NCI-H69 (cell line): ENCODE measurements at regions not wholly inside any gene's neighbourhood (a gene's known extent, or its start where the extent isn't known, plus 50 kb on each side); places are given as distances from the start of the nearest gene placed in this dataset.

Experiments
- DNase-seq: peaks from one replicate; lab custom pipeline; 2025; lab: John Stamatoyannopoulos, UW

DNA sequence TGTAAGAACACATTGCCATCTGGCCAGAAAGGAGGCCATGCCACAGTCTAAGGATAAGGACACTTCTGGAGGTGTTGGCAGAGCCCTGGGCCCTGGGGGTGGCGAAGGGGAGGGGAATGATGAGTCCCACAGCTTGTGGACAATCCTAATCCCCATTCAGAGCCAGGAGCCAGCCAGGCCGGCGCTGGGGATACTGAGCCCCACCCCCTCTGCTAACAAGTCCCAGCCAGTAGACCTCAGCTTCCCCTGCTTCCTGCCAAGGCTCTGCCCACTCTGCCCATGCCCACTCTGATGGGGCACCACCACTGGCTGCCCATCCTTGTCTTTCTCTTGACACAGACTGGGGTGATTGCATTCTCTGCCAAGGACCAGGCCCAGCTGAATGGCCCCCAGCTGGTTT, 71.9 kb downstream of the NAV1 start:
- peak; percentile 83 for DNase-seq

DNA sequence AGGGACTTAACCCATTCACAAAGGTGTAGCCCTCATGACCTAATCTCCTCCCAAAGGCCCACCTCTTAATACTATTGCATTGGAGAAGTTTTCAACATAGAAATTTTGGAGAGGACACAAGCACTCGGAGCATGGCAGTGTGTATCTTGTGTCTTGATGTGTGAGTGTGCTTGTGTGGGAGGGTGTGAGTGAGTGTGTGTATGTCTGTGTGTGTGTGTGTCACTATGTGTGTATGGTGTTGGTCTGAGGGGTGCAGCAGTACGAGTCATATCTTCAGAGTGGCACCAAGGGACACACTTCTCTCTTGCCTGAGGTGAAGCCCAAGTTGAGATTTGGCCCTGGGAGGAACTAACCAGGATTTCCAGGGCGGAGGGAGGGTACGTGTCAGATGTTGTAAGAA, 73.7 kb downstream of the NAV1 start:
- no peak for DNase-seq

DNA sequence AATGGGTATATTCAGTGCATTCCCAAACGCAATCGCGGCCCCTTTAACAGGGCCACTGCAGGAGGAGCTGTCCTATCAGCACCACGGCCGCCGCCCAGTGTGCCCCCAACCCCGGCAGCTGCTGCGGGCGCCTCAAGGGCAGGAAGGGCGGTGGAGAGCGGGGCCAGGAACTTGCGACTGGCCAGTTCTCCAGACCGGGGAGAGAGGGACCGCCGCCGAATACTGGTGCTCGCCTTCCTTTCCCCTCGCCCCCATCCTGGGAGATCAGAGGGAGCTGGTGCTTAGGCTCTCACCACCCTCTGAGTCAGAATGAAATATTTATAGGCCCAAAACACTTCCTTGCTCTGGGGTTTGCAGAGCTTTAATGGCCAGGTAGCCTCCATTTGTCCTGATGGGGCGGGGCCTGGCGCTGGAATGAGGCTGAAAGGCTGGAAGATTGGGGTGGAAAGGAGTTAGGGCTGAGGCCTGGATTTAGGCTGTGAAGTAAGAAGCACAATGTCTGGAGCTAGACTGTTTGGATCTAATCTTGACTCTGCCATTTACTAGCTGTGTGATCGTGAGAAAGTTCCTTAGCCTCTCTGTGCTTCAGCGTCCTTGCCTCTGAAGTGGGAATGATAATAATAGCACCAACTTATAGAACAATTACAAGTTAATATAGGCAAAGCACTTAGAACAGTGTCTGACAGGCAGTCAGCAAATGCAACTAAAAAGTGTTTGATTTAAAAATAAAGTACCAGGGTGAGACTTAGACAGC, 75.5 kb downstream of the NAV1 start:
- no peak for DNase-seq

DNA sequence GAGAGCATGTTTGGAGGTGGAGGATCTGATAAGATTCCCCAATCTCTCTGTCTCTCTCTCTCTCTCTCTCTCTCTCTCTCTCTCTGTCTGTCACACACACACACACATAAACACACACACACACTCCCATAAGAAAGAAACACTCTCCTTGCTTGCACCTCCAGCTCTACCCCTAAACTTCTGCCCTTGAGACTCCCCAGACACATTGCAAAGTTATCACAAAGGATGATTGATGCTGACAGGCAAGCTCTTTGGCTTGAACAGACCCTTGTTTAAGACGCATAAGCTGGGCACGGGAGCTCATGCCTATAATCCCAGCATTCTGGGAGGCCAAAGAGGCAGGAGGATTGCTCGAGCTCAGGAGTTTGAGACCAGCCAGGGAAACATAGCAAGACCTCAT, 78.2 kb downstream of the NAV1 start:
- DNase-seq = no peak

DNA sequence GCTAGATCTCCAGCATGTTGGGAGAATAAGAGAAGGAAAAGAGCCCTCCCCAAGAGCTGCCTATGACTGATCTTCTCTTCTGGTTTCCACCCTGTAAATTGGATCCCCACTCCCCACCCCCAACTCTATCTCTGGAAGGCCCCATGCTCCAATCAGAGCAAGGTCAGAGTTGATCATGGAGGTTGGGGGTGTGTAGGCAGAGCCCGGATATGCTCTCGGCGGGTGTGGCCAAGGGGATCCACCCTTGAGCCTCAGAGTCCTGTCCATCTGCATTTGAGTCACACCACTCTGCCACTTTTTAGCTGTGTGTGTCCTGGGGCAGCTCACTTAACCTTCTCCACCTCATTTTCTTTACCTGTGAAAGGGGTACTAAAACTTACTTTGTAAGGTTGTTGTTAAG, 79.5 kb downstream of the NAV1 start:
- DNase-seq = no peak

DNA sequence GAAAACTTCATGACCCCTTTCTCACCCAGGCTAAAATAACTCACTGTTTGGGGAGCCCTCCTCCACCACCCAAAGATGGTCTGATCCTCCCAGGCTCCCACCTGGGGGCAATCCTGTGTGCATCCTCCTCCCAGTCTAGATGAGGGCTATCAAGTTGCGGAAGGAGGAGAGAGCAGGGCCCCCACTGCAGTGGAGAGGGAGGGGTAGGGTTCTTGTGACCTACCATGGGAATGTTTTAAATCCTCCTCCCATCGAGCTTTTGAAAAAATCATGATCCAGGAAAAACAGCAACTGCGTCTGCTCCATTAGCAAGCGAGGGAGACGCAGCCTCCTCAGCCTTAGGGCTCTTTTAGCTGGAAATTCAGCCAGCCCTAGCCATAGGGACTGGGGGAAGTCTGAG, 80.0 kb downstream of the NAV1 start:
- no peak for DNase-seq

DNA sequence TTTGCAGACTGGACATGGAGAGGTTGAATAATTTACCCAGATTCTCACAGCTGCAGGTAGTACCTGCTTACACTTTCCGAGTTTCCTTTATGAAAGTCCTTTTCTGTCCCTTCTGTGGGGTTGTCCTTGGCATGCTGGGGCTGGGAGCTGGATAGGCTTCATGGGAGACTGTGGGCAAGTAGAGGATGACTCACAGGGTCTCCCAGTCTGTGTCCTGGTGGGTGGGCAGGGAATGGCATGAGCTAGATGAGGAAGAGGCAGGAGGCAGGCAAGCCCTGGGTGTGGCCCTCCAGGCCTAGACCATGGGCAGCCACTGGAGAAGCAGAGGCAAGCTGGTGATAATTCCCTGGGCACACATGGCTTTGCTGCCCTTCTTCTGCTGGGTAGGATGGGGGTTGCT, 80.6 kb downstream of the NAV1 start:
- no peak for DNase-seq

DNA sequence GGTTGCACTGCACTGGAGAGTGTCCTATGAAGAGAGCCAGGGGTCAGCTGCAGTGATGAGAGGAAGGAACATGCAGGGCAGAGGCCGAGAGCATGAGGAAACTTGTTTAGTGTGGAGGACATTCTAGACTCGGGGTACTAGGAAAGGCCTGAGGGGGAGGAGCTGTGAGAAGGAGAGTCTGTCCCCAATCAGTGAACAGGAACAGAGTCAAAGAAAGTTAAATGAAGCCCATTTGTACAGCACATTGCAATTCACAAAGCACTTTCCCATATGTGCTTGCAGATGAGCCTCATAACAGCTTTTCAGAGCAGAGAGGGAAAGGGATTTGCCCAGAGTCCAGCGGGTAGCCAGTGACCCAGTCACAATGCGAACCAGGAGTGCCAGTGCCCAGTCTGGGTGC, 83.4 kb downstream of the NAV1 start:
- DNase-seq = no peak

DNA sequence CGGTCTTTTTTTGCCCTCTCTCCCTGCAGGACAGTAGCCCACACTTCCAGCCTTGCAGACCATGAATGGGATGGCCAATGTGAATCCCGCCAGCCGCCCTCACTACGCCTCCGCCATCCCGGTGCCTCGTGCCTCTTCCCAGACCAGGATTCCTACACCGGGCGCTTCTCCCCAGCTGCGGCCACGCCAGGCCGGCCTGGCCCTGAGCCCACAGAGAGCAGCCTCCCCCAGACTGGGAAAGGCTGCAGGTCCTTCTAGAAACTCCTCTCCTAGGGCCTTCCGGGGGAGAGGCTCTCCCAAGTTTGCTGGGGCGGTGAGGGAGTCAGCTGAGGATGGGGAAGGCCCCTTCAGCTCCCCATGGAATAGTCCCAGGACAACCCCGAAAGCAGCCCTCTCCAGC, 83.9 kb downstream of the NAV1 start:
- DNase-seq = no peak

DNA sequence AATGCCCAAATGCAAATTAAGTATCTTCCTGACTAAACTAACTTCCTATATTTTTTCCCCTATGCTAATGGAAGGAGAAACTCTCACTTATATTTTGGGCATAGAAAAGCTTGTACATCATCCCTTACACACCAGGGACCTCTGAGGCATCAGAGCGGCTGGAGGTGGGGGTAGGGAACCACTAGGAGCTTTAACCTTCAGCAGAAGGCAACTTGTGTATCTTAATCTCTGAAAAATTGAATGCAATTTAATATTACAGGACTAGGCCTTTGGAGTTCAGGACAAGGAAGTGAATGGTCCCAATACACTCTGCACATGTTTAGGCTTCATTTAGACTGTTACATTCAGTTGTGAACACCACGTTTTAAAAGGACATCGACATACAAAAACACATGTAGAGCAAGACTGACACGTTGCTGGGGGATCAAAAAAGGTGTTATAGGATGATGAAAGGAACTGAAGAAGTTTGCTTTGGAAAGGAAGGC, 85.9 kb downstream of the NAV1 start:
- no peak for DNase-seq

DNA sequence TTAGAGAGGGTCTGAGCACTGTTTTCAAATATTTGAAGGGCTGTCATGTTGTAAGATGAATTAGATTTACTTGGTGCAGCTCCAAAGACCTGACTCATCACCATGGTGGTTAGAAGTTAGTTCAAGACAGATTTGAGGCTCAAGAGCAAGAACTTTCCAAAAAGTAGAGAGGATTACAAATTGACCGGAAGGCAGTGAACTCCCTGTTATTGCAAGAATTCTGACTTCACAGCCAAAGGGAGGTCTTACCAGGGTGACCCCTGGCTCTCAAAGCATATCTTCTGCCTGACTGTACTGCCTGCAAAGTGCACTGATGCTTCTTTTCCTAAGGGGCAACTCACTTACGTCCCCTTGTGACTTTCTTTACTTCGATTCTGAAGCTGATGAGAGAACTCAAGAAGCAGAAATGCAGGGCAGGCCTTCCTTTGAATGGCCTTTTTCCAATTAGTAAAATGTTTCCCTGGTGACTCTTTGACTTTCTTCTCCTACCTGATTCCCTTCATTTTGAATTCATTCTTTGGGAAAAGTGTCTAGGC, 86.4 kb downstream of the NAV1 start:
- no peak for DNase-seq

DNA sequence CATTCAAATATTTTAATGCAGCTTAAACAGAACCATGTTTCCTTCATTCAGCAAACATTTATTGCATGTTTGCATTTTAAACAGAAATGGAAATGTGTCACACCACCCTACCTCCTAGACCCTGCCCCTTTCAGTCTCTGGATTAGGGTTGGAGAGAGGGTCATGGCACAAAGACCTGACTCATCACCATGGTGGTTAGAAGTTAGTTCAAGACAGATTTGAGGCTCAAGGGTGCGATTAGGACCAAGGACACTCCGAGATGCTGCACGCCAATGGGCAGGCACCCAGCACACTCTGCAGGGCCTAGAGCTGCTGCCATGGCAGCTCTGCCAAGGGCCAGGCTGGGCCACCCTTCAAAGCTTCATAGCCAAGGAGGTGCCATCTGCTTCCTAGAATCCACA, 86.9 kb downstream of the NAV1 start:
- DNase-seq = no peak

DNA sequence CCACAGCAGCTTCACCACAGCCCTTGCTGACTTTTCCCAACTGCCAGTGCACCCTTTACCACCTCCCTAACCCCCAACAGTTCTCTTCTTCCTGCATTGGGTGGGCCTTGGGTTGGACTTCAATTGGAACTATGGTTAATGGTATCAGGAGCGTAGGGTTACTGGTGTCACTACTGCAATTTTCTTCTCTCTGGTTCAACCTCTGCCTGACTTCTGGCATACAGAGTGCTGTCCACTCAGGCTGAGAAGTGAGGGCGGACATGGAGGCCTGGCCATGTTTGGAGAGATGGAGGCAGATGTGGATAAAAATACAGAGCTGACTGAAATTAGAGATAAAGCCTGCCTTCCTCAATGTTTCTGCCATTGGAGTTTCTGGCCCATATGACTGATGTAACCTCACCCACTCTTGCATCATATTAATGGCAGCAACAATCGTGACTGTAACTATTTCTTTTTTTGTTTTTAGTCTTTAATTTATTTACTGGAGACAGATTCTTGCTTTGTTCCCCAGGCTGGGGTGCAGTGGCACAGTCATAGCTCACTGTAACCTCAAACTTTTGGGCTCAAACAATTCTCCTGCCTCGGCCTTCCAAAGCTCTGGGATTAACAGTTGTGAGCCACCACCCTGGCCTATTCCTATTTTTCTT, 87.8 kb downstream of the NAV1 start:
- DNase-seq = no peak

DNA sequence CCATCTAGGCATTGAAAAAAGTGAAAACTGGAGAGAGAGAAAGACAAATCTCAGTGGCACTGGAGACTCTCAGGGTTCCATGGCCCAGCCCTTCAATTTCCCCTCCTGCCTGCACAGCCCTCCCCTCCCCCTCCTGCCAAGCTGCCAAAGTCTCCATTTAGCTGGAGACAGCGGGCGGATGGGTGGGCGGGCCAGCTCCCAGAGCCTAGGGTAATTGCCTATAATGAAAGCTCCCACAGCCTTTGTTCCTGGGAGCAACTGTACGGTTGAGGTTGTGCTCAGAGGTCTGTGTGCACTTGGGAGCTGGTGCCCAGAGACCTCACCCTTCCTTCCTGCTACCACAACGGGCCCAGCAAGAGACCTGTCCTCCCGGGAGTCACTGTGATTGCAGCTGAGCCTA, 89.6 kb downstream of the NAV1 start:
- peak; percentile 99 for DNase-seq

DNA sequence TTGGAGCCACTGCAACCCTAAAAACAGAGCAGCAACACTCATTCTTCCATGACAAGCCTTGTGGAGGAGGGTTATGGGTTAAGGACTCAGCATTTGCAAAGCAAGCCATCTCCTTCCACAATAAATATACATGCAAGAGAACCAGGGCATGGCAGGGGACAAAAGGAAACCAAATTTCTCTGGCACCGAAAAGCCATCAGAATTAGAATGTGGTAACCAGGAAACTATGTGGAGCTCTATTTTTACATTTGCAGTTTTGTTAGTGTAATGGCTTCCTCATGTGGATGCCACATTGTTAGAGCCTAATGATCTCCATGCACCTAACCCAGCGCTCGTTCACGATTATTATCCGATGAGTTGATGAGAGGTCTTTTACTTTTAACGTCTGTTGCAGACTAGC, 91.7 kb downstream of the NAV1 start:
- DNase-seq = no peak

DNA sequence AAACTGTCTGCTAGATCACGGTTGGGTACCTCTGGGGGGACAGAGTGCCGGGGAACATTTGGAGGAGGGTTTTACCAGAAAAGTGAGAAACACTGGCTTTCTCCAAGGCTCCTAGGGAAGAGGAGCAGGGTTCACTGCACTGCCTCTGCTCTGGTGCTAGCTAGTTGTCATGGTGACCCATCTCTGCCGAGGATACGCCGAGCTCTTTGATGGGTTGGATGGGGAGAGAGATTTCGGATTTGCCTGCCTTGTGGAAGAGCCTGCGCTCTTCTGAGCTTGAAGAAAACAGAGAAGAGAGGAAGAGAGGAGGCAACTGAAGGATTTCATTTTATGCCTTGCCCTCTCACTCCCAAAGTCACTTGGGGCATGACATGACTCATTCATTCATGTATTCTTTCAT, 92.1 kb downstream of the NAV1 start:
- no peak for DNase-seq

DNA sequence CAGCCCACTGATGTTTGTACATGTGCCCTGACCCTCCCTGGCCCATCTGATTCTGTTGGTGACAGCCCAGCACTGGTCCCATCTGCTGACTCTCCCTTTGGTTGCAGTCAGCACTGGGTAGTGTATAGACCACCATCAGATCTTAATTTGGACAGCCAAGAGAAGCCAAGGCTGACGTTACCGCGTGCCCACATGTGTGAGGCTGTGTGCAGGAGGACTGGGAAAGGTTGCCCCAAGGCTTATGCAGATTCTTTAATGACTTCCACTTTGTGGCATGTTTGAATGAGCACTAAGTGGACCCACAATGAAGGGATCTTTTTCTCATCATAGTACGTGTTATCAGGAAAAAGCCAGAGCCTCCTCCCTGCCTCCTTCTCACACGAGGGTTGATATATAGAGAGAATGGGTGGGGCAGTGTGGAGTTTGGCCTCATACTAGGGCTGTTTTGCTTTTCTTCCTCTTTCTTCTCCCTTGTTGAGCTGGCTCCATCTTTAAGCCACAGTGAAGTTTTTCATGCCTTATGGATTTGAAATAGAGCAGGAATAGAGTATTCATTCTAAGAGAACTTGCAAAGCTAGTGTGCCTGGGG, 93.5 kb downstream of the NAV1 start:
- no peak for DNase-seq

DNA sequence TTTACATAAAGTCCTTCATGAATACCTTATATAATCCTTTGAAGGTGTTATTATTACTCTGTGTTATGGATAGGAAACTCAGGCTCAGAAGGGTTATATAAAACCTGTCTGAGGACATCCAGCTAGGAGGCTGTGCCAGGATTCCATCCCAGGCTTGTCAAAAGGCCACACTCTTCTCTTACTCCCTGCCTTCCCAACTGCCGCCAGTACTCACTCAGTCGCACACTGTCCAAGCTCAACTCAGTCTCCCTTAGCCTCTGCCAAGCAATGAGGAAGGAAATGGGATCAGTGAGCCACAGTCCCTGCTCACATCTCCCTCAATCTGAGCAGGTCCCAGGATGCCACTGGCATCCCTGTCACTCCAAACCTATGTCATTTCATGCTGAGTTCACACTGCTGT, 94.4 kb downstream of the NAV1 start:
- no peak for DNase-seq

DNA sequence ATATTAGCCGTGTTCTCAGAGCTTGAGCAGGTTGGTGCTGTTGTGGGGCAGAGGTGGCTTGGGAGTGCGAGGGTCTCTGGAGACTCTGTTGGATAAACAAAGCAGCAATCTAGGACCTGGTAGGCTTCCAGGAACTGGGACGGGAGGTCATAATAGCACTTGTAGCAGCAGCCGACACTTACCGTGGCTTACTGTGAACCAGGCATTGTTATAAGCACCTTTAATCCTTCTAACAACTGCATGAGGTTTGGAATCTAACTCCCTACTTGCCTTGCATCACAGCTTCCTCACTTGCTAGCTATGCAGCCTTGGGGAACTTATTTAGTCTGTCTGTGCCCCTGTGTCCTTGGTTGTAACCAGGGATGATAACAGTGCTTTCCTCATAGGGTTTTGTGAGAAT, 94.9 kb downstream of the NAV1 start:
- peak; percentile 53 for DNase-seq

DNA sequence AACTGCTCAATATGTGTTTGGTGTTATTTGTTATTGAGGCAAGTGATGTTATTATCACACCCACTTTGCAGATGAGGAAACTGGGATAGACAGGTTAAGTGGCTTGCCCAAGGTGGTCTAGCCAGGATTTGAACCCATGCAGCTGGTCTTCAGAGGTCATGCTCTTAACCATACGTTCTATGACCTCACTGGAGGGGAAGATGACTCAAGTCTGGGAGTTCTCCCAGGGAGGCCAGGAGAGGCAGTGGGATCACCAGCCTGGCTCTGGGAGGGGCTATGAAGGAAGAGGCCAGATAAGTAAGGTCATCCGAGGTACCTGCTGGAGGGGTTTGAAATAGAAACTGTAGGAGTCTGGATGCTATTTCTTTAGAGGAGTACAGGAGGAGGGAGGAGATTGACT, 95.3 kb downstream of the NAV1 start:
- no peak for DNase-seq

DNA sequence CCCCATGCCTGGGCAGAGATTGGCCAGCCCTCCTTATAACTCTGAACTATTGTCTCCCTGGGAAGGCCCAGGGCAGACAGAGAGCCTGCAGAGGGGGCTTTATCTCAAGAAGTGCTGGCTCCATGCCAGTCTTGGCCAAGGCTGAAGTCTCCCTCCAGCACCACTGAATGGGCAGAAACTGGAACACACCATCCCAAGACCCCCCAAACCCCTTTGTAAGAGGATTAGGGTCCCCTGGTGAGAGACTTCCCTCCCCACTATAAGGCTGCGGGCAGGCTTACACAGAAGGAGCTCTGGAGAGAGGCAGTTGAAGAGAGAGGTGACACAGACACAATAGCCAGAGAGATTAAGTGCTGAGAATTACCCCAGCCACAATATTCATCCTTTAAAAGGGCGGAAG, 97.2 kb downstream of the NAV1 start:
- no peak for DNase-seq

DNA sequence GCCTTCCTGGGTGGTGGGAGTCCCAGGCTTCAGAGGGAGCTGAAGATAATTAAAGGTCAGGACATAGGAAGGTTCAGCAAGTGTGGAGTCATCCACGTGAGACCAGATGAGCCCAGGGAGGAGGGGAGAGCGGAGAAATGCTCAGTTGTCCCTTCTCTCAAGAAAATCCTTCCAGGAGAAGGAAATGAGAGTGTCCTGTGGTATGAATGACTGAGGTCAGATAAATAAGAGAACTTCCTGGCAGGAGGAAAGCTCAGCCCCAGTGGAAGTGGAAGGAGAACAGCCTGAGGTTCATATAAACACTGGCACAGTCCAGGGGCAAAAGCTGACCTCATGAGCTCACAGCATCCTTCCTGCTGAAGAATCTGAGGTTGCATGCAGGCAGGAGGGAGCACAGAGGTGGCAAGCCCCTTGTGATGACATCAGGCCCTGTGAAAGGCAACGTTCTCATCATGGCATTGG, 97.6 kb downstream of the NAV1 start:
- DNase-seq = no peak
